K562 (cell line): ENCODE measurements at regions not wholly inside any gene's neighbourhood (a gene's known extent, or its start where the extent isn't known, plus 50 kb on each side); places are given as distances from the start of the nearest gene placed in this dataset.

Experiments used
- ATAC-seq: fragments of 200-7000 bp; cut with Tn5 transposase; 3 replicates; pipeline ENCODE4 v1.9.1; 2020; ENCODE audit warnings: moderate library complexity
- BruUV-seq: library from RNA; stranded (reverse); fragments of 400-500 nt; replicated peaks from 2 replicates; lab custom pipeline; 2021; lab: Mats Ljungman, UMichigan
- CTCF ChIA-PET: fragments of 300-600 bp; formaldehyde crosslinking; extraction: SDS; loops from one replicate; lab custom pipeline; 2021; ENCODE audit warnings: low intra/inter-chr PET ratio; lab: Yijun Ruan, JAX
- POLR2A ChIA-PET: fragments of 300-600, 350-650 bp; sonication (Branson Sonifier 250); formaldehyde crosslinking; extraction: SDS; loops from one replicate; lab custom pipeline; 2021; ENCODE audit warnings: antibody characterized with exemption, inconsistent platforms; lab: Yijun Ruan, JAX
- DNase-seq, 4 experiments: peaks; one replicate each; pipeline versions ENCODE4 v3.0.0 to v3.0.0-alpha.2; 2011 to 2018; ENCODE audit warnings: low spot score in 3 of 4, mixed read lengths in 3 of 4; ENCODE audit errors: extremely low read depth in 1 of 4
- FAIRE-seq: peaks from 2 replicates; lab custom pipeline; 2011; peaks lifted over from hg19 to GRCh38; lab: Jason Lieb, UNC
- H2AFZ ChIP-seq: 2 replicates; pipeline ENCODE4 v1.6.0; 2011; ENCODE audit warnings: low read depth, low read length, control low read depth, inconsistent platforms
- H3K27ac ChIP-seq: fragments of 200-600 bp; 3 replicates; pipeline ENCODE4 v1.8.0; 2011; ENCODE audit warnings: low read depth, mild to moderate bottlenecking, control low read depth, inconsistent platforms, low read length, moderate library complexity, mixed read lengths; ENCODE audit errors: extremely low read depth
- H3K27me3 ChIP-seq, 2 experiments: fragments of 300-600 bp in 1 of 2; 2 replicates in 1 of 2; 3 replicates in 1 of 2; pipeline versions ENCODE4 v1.6.0 to v1.8.0; 2011; ENCODE audit warnings: inconsistent platforms in 2 of 2, low read length in 2 of 2, mild to moderate bottlenecking in 1 of 2, mixed read lengths in 1 of 2, moderate library complexity in 1 of 2; ENCODE audit not compliant: control insufficient read depth in 2 of 2, insufficient read depth in 2 of 2
- H3K36me3 ChIP-seq: fragments of 300-600 bp; 3 replicates; pipeline ENCODE4 v1.8.0; 2011; ENCODE audit warnings: mild to moderate bottlenecking, low read length, inconsistent platforms; ENCODE audit not compliant: control insufficient read depth, insufficient read depth
- H3K4me1 ChIP-seq, 2 experiments: fragments of 200-600 bp in 1 of 2; replicated peaks in 1 of 2; 2 replicates in 1 of 2; 3 replicates in 1 of 2; pipeline versions ENCODE4 v1.5.1 to v1.8.0; 2011; ENCODE audit warnings: inconsistent platforms in 2 of 2, low read length in 2 of 2, mild to moderate bottlenecking in 1 of 2, mixed read lengths in 1 of 2, moderate library complexity in 1 of 2; ENCODE audit not compliant: control insufficient read depth in 2 of 2, insufficient read depth in 2 of 2
- H3K4me2 ChIP-seq: 2 replicates; pipeline ENCODE4 v1.6.1; 2011; ENCODE audit warnings: low read length, control low read depth, inconsistent platforms, mixed read lengths; ENCODE audit not compliant: insufficient read depth
- H3K4me3 ChIP-seq: fragments of 200-600 bp; sonication (generic), shearing (Covaris generic); 2 replicates; pipeline ENCODE4 v1.5.1; 2016; ENCODE audit warnings: control low read depth, inconsistent platforms
- H3K79me2 ChIP-seq: fragments of 200-600 bp; 3 replicates; pipeline ENCODE4 v1.8.0; 2011; ENCODE audit warnings: low read length, inconsistent platforms; ENCODE audit not compliant: control insufficient read depth, insufficient read depth
- H3K9ac ChIP-seq, 2 experiments: 2 replicates each; pipeline versions ENCODE4 v1.6.0 to v1.6.1; 2011; ENCODE audit warnings: low read depth in 2 of 2, low read length in 2 of 2, control low read depth in 1 of 2, inconsistent platforms in 1 of 2, mild to moderate bottlenecking in 1 of 2, mixed read lengths in 1 of 2; ENCODE audit not compliant: insufficient read depth in 1 of 2
- H3K9me1 ChIP-seq: one replicate; pipeline ENCODE4 v1.6.0; 2011; ENCODE audit warnings: inconsistent platforms, mild to moderate bottlenecking, low read length, moderate library complexity; ENCODE audit not compliant: control insufficient read depth, insufficient read depth
- H3K9me3 ChIP-seq: replicated peaks from 2 replicates; pipeline ENCODE4 v1.5.1; 2011; ENCODE audit warnings: low read depth, low read length, inconsistent platforms; ENCODE audit not compliant: control insufficient read depth, insufficient read depth
- H4K20me1 ChIP-seq: replicated peaks from 2 replicates; pipeline ENCODE4 v1.6.1; 2011; ENCODE audit warnings: low read length, inconsistent platforms, mixed read lengths; ENCODE audit not compliant: control insufficient read depth, insufficient read depth
- CAMTA2 ChIP-seq: fragments of 250-450 bp; sonication (Bioruptor Pico); conservative IDR thresholded peaks from 2 replicates; pipeline ENCODE4 v1.5.1; 2022
- CGGBP1 ChIP-seq: fragments of 250-450 bp; sonication (Bioruptor Pico); IDR thresholded peaks from 2 replicates; pipeline ENCODE4 v1.9.0; 2021; ENCODE audit warnings: mild to moderate bottlenecking
- ERF ChIP-seq: fragments of 450-650 bp; formaldehyde crosslinking; IDR thresholded peaks from 2 replicates; pipeline ENCODE4 v1.4.0; 2020; ENCODE audit warnings: mild to moderate bottlenecking, mixed read lengths
- FOXJ3 ChIP-seq: sonication (generic); formaldehyde crosslinking; IDR thresholded peaks from 2 replicates; pipeline ENCODE4 v1.4.0; 2020; ENCODE audit warnings: mild to moderate bottlenecking, missing genetic modification reagents
- FUS ChIP-seq: fragments of 200-400 bp; formaldehyde crosslinking; optimal IDR thresholded peaks from 2 replicates; pipeline ENCODE3; 2017; ENCODE audit warnings: low read depth, low read length
- GATAD2A ChIP-seq: fragments of 450-650 bp; IDR thresholded peaks from 2 replicates; pipeline ENCODE4 v1.6.1; 2017
- NFE2 ChIP-seq: IDR thresholded peaks from 2 replicates; pipeline ENCODE4 v1.6.1; 2014; ENCODE audit warnings: antibody characterized with exemption, low read depth
- NONO ChIP-seq, 2 experiments: fragments of 200-400 bp in 1 of 2; fragments of 450-650 bp in 1 of 2; formaldehyde crosslinking in 1 of 2; IDR thresholded peaks; 2 replicates each; pipeline ENCODE4 v1.6.1; 2017; ENCODE audit warnings: low read depth in 2 of 2, mild to moderate bottlenecking in 2 of 2, moderate library complexity in 2 of 2, low read length in 1 of 2
- RB1 ChIP-seq: fragments of 450-650 bp; IDR thresholded peaks from 2 replicates; pipeline ENCODE4 v1.6.1; 2017; ENCODE audit warnings: low read depth, mild to moderate bottlenecking
- SAFB ChIP-seq: fragments of 200-400 bp; formaldehyde crosslinking; IDR thresholded peaks from 2 replicates; pipeline ENCODE4 v1.6.1; 2017; ENCODE audit warnings: low read depth, low read length, borderline replicate concordance
- SMAD1 ChIP-seq: fragments of 150-350 bp; IDR thresholded peaks from 2 replicates; pipeline ENCODE4 v1.6.1; 2014; ENCODE audit warnings: low read length, low read depth; ENCODE audit not compliant: partially characterized antibody
- TRIM28 ChIP-seq: fragments of 450-650 bp; IDR thresholded peaks from 2 replicates; pipeline ENCODE4 v1.6.1; 2017
- VEZF1 ChIP-seq: fragments of 200-800 bp; sonication (Bioruptor generic); IDR thresholded peaks from 2 replicates; pipeline ENCODE4 v1.6.1; 2017; ENCODE audit warnings: missing genetic modification characterization, missing compliant biosample characterization
- ZFPM2 ChIP-seq: fragments of 250-450 bp; sonication (Bioruptor Pico); IDR thresholded peaks from 2 replicates; pipeline ENCODE4 v1.5.1; 2022; ENCODE audit warnings: mild to moderate bottlenecking
- ZNF311 ChIP-seq: fragments of 250-450 bp; sonication (Bioruptor Pico); IDR thresholded peaks from 2 replicates; pipeline ENCODE4 v1.4.0; 2020; ENCODE audit warnings: mild to moderate bottlenecking, moderate library complexity
- ZNF398 ChIP-seq: fragments of 250-450 bp; sonication (Bioruptor Pico); IDR thresholded peaks from 2 replicates; pipeline ENCODE4 v1.8.0; 2021; ENCODE audit warnings: moderate library complexity, mild to moderate bottlenecking, inconsistent platforms
- ZNF586 ChIP-seq: fragments of 450-650 bp; formaldehyde crosslinking; conservative IDR thresholded peaks from 2 replicates; pipeline ENCODE4 v1.4.0; 2020; ENCODE audit warnings: mild to moderate bottlenecking, moderate library complexity
- ZNF699 ChIP-seq: fragments of 250-450 bp; sonication (Bioruptor Pico); IDR thresholded peaks from 2 replicates; pipeline ENCODE4 v1.8.0; 2021; ENCODE audit warnings: mild to moderate bottlenecking, moderate library complexity; ENCODE audit not compliant: insufficient replicate concordance
- WGBS: fragments of 100-300 bp; shearing (Covaris generic); methylation state at CpG from one replicate; pipeline ENCODE4 v1.1.6; 2016; ENCODE audit warnings: low coverage, mixed read lengths; ENCODE audit not compliant: insufficient coverage; ENCODE audit errors: missing lambda C conversion rate; 5-methylcytosine and 5-hydroxymethylcytosine counted together
- in situ Hi-C: fragments of 300-500 bp; cut with MboI; formaldehyde crosslinking; loops from 4 replicates; pipeline ENCODE4 v1.15.0; 2018; ENCODE audit warnings: inconsistent platforms, mixed read lengths
- intact Hi-C: fragments of 100-400 bp; cut with micrococcal nuclease; formaldehyde crosslinking; loops from 2 replicates; pipeline ENCODE4 v1.14.2; 2022

- Histone ChIP-seq H3K9me1 (no peaks in the 10 kb centered on the region), H3K27ac (no peak overlapping the region), H3K79me2 (no peaks in the 10 kb centered on the region)
Measured at GRCh38 chr22:48493733-48494132, 1333.9 kb downstream of the BRD1 start.

More at GRCh38 chr22:48493733-48494132, 1333.9 kb downstream of the BRD1 start:
- Histone ChIP-seq H3K27me3 (peaks cover 0 to 4% of the 10 kb centered on the region in 2 experiments; a peak in 1 of 5 replicates), H3K9me3 (no peaks in the 10 kb centered on the region), H4K20me1 (peaks cover 10% of the 10 kb centered on the region; the same call in 1 of the 2 replicates), H3K36me3 (no peaks in the 10 kb centered on the region), H3K4me2 (no peak overlapping the region), H3K4me1 (no peaks in the 10 kb centered on the region), H3K4me3 (no peak overlapping the region), H3K9ac (no peak overlapping the region), H2AFZ (no peak overlapping the region)
- WGBS, result 0% methylated on average over 3 of the region's 6 CpGs
- POLR2A ChIA-PET, result no interaction called here
- DNase-seq (no peak), ATAC-seq (no peak), FAIRE-seq (no peak)
- in situ Hi-C loops (loop anchor here (25.0 kb wide), 1 partner anchor 906 kb away; no protein-coding TSS in a partner anchor), intact Hi-C loops (no loop called here)
- no TSS peak for BruUV-seq
- TF ChIP-seq TRIM28, result no peak
- TF ChIP-seq NONO (IDR thresholded peaks at IDR 0.05; ENCODE audit: low read depth in 2 of 2, low read length in 1 of 2), result no peak
- no peak for TF ChIP-seq GATAD2A
- TF ChIP-seq ZNF586 (CRISPR knock-in tag), result no peak
- TF ChIP-seq SMAD1, result no peak
- TF ChIP-seq ERF, result no peak
- TF ChIP-seq ZFPM2 (CRISPR knock-in tag), result no peak
- no peak for TF ChIP-seq FUS
- no peak for TF ChIP-seq RB1
- TF ChIP-seq CAMTA2 (CRISPR knock-in tag), result no peak
- no peak for TF ChIP-seq SAFB
- no peak for TF ChIP-seq FOXJ3 (CRISPR knock-in tag)
- no peak for TF ChIP-seq NFE2
- no peak for TF ChIP-seq ZNF311 (CRISPR knock-in tag)
- TF ChIP-seq ZNF699 (CRISPR knock-in tag), result no peak
- TF ChIP-seq ZNF398 (CRISPR knock-in tag), result no peak
- TF ChIP-seq VEZF1, result no peak
- TF ChIP-seq CGGBP1 (CRISPR knock-in tag), result no peak
- CTCF ChIA-PET, result no interaction called here
